ENCODE measurements at regions not wholly inside any gene's neighbourhood (a gene's known extent, or its start where the extent isn't known, plus 50 kb on each side); places are given as distances from the start of the nearest gene placed in this dataset.

DNA sequence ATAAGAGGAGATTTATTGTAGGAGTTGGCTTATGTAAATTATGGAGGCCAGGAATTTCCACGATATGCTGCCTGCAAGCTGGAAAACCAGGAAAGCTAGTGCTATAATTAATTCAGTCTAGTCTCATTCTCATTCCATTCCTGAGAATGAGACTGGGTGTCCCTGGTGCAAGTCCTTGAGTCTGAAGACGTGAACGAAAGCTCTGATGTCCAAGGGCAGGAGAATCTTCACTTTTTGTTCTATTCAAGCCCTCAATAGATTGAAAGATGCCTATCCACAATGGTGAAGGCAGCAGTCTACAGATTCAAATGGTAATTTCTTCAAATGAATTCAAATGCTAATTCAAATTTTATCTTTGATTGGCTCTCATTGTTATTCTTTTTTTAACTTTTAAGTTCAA, 851.1 kb upstream of the MGAT4C start:
- TF ChIP-seq TAF1 (IDR thresholded peaks at IDR 0.05; ENCODE audit: low read depth, low read length) (no peak), POLR2A (IDR thresholded peaks at IDR 0.05; ENCODE audit: low read depth, low read length) (no peak)

Measured in GM12891 (cell line).